ENCODE measurements at regions not wholly inside any gene's neighbourhood (a gene's known extent, or its start where the extent isn't known, plus 50 kb on each side); places are given as distances from the start of the nearest gene placed in this dataset.

DNA sequence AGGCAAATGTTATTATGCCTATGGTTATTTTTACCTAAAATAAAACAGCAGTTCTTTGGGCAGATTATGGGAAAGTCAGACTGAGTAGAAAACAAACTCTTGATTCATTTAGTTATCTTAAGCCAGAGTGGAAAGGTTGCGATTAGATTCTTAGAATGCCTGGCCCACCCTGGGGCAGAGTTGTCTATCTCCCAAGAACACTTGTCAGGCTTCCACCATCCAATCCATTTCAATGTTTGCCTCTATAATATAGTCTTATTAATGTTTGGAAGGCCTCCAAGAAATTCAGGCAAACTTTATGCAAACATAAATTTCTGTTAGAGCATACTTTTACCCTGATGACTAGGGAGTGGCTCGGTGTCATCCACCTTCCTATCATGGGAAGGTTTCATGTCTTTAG is 207.0 kb downstream of the SLITRK6 start:
- DNase-seq (ENCODE audit: insufficient read length, low spot score): no peak
- no peak for TF ChIP-seq CTCF (IDR thresholded peaks at IDR 0.05; ENCODE audit: insufficient read depth, missing control alignments)
- no peak for FAIRE-seq

DNA sequence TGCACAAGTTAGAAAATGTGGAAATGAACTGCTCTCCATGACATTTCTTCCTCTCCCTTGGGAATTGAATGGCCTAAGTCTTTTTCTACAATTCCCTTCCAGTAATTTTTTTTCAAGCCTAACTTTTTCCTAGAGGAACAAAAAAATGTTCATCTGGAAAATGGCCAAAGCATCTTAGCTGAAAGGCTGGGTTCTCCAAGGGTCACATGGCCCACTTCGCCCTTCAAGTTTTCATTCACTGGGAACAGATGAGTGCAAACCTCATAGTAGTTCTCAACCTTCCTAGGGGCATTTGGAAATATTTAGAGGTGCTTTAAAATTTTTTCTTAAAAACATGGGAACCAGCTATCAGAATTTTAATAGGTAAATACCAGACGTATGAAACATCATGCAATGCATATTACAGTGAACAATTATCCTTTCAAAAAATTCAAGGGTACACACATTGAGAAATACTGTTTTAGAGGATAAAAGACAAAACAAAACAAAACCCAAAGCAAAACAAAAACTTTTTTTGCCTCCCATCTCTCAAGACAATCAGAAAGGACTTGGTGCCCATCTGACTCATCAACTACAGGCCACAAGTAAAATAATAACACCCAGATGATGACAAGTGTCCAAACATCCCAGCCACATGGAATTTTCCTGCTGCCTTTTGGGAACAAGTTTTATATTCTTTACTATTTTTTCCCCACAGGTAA is 208.8 kb downstream of the SLITRK6 start:
- DNase-seq (ENCODE audit: insufficient read length, low spot score) (no peak), FAIRE-seq (no peak)
- no peak for TF ChIP-seq CTCF (IDR thresholded peaks at IDR 0.05; ENCODE audit: insufficient read depth, missing control alignments)

DNA sequence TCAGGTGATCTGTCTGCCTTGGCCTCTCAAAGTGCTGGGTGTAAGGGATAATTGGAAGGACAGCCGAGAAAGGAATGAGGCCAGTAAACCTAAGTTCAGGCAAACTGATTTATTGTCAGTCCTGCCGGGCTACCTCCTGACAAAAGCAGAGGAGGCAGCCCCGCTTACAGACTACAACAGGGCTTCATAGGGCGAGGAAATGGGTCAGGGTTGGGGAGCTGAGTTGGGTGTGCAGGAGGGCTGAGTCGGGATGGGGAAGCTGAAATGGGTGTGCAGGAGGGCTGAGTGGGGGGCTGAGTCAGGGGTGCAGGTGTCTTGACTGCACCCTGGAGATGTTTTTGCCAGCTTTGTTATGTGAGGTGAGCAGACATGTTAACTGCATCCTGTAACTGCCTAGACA is 210.2 kb downstream of the SLITRK6 start:
- TF ChIP-seq CTCF (IDR thresholded peaks at IDR 0.05; ENCODE audit: insufficient read depth, missing control alignments): no peak
- DNase-seq (ENCODE audit: insufficient read length, low spot score) (no peak), FAIRE-seq (no peak)

GRCh38 chr13:85588359-85588758 is 210.9 kb downstream of the SLITRK6 start:
- FAIRE-seq (peak; percentile 41), DNase-seq (ENCODE audit: insufficient read length, low spot score) (no peak)
- TF ChIP-seq CTCF (IDR thresholded peaks at IDR 0.05; ENCODE audit: insufficient read depth, missing control alignments): no peak

GRCh38 chr13:85586856-85587255 is 212.4 kb downstream of the SLITRK6 start:
- no peak for DNase-seq (ENCODE audit: insufficient read length, low spot score)

GRCh38 chr13:85586422-85586831 is 212.8 kb downstream of the SLITRK6 start:
- DNase-seq (ENCODE audit: insufficient read length, low spot score) (no peak), FAIRE-seq (no peak)
- TF ChIP-seq CTCF (IDR thresholded peaks at IDR 0.05; ENCODE audit: insufficient read depth, missing control alignments): no peak

More at GRCh38 chr13:85586856-85587255, 212.4 kb downstream of the SLITRK6 start:
- TF ChIP-seq CTCF (IDR thresholded peaks at IDR 0.05; ENCODE audit: insufficient read depth, missing control alignments): no peak
- FAIRE-seq: no peak

GRCh38 chr13:85582890-85583289 is 216.3 kb downstream of the SLITRK6 start:
- TF ChIP-seq CTCF (IDR thresholded peaks at IDR 0.05; ENCODE audit: insufficient read depth, missing control alignments): no peak
- DNase-seq (ENCODE audit: insufficient read length, low spot score) (no peak), FAIRE-seq (no peak)
